HG02678 (cell line): ENCODE measurements at regions not wholly inside any gene's neighbourhood (a gene's known extent, or its start where the extent isn't known, plus 50 kb on each side); places are given as distances from the start of the nearest gene placed in this dataset.

ENCODE experiments used
- ATAC-seq: cut with Tn5 transposase; IDR thresholded peaks from one replicate; pipeline ENCODE4 v1.9.1; 2021; ENCODE audit warnings: mild to moderate bottlenecking, moderate library complexity; ENCODE audit not compliant: unreplicated experiment

DNA sequence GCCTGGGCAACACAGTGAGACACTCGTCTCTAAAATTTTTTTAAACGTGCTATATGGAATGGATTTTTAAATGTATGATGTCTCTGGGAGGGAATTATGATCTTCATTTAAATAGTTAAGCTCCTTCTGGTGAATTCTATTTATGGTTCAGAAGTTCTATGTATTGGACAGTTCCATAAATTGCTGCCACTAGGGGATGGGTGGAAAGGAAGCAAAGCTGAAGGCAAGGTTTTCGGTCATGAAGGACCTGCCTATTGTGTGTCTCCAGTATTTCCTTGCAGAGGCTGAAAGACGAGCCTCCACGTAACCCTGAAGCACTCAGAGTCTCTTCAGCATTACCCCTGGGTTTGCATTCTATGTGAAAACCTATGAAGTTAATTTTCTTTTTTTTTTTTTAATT, 451.5 kb upstream of the FAT1 start:
- no peak for ATAC-seq

DNA sequence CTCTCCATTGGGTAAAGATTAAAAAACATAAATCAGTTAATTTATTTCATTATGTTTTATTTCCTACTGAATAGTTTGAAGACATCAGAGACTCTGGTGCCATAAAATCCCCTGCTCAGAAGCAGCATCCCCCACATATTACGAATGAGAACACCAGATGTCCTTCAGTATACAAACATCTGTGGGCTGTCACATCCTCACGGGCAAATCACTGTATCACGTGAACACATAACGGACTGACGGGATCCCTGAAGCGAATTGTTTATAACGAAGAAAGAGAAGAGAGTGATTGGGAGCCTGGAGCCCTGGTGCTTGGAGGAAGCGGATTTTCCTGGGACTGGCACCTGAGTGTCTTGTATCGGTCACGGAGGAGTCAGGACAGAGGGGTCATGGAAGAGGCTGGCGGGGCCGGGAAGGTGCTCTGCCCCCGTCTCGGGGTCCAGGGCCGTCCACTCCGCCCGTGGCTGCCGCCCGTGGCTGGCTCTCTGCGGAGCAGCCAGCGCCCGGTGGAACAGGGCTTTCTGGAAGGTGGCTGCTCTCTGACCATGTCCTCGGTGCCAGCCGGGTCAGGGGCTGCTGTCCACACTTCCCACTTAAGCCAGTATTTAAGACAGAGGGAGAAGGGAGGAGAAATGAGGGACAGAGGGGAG, 452.7 kb upstream of the FAT1 start:
- no peak for ATAC-seq

DNA sequence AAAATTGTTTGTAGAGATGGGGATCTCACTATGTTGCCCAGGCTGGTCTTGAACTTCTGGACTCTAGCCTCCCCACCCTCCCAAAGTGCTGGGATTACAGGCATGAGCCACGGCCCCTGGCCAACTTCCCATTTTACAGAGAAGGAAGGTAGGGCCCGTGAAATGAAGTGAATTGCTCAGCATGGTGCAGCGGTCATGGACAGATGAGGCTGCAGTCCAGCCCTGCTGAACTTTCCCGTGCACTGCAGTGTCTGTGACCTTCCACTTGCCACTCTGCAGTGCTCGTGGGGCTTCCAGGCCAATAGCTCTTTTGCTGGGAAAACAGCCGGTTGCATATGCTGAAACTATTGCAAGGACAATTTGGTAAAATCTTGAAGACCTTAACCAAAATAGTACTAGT, 454.4 kb upstream of the FAT1 start:
- ATAC-seq: no peak

DNA sequence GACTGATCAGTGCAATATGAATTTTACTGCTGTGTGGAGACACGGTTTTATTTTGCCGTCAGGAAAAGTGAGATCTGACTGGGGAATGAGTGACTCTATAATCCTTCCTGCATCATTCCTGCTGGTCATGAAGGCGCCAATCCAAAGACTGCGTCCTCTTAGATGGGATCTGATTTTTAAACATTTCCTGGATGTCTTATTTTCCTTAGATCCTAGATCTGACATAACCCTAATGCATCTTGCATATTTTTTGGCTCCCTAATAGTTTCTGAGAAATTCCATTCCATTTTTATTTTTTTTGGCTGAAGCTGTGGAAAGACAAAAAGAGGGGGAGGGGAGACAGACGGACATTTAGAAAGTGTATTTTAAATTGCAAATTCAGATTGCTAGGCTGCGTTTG, 454.9 kb upstream of the FAT1 start:
- ATAC-seq: no peak

DNA sequence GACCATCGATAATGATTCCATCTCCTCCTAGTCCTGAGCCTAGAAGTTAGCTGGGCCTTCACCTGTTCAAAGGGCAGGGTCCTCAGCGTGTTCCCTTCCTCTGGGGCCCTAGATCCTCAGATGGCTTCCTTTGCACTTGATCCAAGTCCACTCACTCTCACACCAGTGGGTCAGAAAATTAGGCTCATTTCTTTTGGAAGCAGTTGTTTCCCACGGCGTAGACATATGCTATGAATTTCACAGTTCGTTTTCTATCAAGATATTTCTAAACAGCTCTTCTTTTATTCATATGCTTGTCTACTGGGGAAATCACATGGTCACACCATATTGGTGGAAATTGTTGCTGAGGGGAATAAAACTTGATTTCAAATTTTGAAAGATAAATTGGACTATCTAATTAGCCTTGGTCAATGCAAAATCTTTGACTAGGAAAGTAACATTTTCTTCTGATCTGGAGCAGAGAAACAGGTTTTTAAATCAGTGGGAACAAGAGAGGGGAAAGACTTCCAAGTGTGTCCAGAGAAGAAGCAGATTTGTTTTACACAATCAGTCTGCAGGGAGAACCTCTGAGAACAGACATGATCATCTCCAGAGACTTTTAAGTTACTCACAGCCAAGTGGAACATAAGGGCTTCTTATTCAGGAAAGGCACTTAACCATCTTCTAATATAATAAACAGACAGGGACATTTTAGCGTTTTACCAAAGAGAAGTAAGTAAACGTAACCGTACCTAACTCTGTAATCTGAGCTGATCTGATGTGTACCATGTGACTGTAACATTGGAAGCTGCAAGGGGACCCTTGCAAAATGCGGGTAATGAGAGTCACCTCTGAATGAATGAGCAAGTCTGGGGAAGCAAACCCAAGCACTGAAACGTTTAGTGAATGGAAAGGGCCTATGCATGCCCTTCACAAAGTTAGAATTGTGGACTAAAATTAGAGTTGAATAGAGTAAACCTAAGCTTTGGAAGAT, 455.7 kb upstream of the FAT1 start:
- no peak for ATAC-seq

DNA sequence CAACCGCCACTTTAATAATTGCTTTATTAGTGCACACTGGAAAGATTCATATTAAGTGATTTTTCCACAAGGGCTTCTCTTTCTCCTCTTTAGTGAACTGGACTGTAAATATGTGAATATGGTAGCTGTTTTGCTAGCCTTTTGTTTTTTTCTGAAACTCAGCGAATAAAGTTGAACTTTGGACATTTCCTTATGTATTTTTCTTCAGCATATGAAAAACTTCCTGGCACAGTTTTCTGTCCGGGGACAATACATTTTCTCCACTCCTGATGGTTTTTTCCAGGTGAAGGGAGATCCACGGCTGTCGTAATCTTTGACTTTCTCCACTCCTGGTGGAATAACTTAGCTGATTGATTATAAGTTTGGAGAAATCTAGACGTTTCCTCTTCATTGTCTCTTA, 457.4 kb upstream of the FAT1 start:
- ATAC-seq: no peak

DNA sequence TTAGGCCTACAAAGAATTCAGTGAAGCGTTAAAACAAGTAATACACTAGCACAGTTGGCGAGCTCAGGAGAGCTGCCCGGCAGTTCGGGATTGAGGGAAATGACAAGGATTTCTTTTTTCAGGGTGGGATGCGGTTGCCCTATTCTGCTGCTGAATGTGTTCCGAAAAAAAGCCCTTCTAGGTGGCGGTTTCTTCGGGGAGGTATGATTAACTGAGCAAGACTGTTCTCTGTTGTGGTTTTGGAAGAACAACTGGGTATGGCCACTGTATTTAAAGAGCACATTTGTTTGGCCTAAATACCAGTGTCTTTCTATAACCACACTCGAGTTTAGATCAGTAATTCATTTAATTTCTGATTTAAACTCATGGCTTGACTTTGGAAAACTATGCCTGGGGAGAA, 459.7 kb upstream of the FAT1 start:
- ATAC-seq: no peak

DNA sequence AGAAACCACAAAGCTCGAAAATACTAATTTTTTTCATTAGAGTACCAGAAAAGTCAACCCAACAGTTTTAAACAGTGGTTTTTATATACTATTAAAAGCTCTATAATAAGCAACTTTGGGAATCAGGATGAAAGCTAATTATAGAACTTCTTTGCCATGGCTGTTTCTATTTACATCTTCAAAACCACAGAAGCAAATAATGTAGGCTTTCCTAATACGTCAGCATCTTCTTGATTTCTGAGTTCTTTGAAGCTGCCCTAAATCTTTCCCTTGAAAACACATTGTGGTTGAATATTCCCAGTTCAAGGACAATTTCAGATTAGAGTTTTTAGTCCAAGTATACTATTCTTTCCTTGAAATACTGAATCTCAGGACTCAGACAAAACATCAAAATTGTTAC, 460.2 kb upstream of the FAT1 start:
- no peak for ATAC-seq

DNA sequence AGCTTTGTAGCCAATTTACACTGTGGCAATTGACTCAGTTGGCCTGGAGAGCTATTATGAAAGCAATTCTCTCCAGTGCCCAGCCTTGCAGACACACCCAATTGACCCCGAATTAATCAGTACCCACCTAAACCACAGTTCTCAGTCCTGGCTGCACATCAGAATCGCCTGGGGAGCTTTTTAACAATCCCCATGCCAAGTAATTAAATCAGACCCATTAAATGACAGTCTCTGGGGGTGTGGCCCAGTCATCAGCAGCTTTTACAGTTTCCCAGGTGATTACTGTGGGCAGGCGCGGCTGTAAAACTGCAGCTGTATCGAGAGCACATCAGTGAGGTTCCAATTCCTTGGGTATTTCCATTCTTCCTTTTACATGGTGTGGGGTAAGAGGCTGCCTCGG, 460.9 kb upstream of the FAT1 start:
- ATAC-seq: no peak

DNA sequence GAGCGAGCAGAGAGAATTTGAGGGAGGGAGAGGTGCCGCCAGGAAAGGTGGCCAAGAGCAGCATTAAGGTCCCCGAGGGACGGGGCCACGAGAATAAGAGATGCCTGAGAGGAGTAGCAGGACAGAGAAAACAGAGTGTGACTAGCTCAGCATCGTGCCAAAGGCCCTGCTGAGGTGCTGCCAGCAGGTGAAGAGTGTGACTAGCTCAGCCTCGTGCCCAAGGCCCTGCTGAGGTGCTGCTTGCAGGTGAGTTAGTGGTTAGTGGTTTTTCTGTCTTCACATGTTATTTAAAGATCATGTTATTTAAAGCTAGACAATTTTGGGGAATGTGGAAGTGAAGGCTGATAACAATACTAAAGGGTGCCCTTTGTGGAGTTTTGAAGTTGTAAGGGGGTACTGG, 464.5 kb upstream of the FAT1 start:
- no peak for ATAC-seq

DNA sequence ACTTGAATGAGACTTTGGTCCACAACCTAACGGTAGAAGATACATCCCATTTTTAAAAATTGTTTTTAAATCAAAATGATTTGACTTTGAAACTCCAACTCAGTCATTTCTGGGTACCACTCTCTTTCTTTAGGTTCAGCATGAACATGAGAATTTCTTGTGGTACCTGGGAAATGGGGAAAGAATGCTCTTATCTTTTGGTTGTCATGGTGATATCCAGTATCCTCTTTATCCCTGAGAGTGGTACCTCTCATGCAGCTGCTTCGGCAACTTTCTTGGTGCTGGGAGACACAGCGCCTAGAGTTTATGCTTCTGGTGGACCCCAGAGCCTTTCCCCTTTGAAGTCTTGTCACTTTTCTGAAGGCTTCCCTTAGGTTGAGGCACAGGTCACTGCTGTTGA, 465.1 kb upstream of the FAT1 start:
- no peak for ATAC-seq

DNA sequence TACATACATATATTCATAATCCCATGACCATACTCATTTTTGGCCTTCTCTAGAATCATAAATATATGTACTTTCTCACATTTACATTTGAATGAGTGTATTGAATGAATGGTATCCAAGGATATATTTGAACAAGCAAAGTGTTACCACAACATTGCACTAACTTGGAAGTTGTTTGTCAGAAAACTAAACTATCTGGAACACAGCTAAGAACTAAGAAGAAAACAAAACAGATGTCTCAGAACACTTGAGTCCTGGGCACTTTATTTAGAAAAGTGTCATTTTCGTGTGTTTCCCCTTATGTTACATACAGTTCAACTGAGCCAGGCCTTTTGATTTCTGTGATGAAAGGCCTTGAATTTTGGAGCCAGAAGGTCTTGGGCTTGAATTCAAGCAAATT, 466.7 kb upstream of the FAT1 start:
- ATAC-seq: no peak

DNA sequence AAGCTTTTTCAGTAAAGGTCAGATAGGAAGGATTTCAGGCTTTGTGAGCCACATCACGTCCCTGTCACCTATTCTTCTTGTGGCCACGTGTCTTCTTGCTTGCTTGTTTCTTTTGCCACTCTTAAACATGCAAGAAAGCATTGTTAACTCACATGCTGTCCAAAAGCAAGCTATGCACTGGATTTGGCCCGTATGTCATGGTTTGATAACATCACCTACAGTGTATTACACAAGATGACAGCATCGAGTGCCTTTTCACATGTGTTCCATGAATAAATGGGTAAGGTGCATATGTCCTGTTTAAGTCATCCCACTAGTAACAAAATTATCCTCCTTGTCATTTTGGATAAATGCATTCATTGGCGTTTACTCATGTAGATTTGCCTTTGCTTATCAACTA, 468.0 kb upstream of the FAT1 start:
- ATAC-seq: no peak

DNA sequence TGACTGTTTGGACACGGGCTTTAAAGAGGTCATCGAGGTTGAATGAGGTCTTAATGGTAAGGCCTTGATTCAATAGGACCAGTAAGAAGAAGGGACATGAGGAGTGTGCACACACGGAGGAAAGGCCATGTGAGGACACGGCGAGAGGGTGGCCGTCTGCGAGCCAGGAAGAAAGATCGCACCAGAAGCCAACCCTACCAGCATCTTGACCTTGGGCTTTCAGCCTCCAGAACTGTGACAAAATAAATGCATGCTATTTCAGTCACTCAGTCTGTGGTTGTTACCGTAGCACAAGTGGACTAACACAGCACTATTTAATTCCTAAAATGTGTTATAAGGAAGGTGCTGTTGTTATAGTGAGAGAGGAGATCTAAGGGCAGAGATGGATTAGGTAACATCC, 468.6 kb upstream of the FAT1 start:
- no peak for ATAC-seq

DNA sequence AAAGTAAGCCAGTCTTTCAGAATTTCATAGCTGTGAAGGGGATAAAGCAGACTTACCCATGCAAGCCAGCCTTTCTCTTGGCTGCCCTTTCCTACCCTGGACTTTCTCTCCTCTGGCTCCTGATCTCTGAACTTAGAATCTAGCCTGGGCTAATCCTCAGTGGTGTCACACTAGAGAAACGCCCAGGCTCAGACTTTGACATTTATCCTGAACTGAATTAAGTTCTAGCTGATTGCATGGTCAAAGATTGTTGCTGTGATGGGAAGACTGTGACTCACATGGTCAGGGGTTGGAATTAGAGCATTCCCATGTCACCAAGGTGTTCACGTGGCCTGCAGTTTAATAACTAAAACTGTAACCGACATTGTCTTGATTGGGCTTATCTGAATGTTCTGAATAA, 469.5 kb upstream of the FAT1 start:
- ATAC-seq: no peak

DNA sequence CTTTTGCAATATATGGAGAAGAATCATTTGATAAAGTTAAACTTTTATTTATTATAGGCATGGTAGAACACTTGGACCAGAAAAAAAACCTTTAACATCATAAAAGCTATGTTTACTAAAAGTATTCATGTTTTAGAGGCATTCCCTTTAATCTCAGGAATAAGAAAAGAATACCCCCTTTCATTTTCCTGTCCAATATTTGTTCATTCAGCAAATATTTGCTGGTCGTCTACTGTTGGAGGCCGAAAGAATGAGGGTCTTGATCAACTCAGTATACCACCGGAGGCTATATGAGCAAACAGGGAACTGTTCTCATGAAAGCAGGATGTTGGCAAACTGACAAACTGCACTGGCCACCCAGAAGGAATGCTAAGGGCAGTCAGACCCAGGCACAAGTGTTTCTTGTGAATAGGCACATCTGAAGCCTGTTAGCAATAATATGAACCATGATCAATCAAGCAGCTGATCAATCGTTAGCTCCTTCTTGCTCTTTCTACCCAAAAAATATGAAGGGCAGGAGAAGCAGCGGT, 480.8 kb upstream of the FAT1 start:
- ATAC-seq: no peak

DNA sequence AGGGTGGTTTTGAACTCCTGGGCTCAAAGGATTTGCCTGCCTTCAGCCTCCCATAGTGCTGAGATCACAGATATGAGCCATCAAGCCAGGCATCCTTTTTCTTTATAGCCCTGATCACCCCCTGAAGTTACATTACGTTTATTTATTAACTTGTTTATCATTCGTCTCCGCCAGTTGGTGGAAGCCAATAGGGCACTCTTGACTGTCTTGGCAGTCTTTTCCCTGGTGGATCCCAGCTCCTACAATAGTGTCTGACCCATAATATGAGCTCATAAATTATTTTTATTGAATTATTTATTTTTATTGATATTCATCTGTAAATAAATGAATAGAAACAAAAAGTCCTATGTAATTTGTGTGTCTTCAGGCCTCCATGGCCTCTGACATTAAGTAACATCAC, 484.3 kb upstream of the FAT1 start:
- ATAC-seq: no peak

DNA sequence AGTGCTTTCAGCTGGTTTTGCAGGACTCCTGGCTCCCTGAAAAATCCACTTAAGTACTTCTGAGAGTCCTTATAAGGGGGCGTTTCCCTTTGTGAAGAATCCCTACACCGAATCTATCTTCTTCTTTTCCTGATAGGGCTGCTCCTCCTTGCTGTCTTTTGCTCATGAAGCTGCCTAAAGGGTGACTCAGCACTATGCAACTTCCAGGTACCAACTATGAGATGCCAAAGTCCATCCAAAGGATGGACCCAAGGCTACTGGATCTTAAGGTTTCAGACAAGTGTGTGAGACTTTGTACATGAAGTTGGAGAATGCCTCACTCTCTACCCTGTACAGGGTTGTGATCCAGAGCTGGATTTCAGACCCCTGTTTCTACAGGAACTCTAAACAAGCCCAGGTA, 485.0 kb upstream of the FAT1 start:
- no peak for ATAC-seq

DNA sequence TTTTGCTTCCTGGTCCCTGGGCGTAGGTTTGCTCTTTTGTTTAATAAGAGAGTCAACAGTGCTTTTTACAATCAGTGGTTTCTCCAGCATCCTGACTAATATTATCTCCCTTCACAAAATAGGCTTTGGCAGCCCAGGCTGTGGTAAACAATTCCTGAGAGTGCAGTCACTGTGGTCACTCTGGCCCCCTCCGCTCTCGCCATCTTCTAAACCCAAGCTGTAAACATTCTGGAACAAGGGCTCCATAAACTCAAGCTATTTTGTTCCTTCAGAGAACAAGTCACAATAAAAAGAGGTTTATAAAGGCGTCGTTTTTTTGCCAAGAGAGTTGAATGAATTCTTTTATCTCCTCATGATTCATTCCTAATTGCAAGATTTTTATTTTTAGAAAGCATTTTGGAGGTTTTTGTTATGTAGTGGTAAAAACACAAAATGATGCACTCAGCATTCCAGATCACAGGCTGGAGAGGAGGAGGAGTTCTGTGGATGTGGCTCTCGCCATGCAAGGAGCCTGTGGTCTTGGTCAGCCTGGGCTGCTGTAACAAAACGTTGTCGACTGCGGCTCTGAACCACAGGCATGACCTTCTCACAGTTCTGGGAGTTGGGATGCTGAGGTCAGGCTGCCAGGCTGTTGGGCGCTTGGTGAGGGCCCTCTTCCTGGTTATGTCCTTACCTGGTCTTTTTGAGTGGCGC, 486.4 kb upstream of the FAT1 start:
- no peak for ATAC-seq

DNA sequence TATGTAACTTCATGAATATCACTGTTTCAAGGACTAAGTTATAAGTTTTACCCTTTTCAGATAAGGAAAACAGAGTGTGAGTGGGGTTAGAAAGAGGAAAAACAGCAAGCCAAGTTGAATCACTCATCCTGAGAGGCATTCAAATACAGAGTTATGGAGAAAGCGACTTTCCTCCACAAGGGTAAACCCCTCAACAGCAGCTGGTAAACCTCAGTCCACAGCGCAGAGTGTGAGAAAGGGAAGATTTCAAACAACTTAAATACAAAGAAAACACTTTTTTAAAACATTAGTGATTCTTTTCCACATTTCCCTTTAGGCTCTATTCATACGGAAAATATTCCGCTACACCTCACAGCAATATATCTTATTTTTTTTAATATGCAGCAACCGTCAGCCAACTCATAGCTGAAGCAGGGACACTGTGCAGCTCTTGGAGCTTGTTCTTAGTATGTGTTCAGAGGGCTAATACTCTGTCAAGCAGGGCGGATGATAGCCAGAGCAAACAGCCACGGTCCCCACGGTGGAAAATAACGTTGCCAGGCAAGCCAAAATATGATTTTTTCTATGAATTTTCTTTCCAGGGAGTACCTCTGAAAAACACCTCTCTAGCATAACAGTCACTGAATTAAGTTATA, 488.9 kb upstream of the FAT1 start:
- ATAC-seq: no peak

DNA sequence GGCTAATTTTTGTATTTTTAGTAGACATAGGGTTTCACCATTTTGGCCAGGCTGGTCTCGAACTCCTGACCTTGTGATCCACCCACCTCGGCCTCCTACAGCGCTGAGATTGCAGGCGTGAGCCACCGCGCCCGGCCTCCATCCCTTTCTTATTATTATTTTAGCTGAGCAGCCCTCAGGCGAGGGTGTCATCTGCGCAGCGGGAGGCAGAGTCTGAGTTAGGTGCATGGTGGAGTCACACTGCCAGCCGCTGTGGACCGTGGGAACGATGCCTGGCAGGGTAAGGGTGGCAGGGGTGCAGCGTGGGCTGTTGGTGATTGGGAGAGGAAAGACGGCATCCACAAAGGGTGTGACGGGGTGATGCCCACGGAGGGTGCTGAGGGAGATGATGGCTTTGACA, 491.8 kb upstream of the FAT1 start:
- no peak for ATAC-seq
